ENCODE measurements at regions not wholly inside any gene's neighbourhood (a gene's known extent, or its start where the extent isn't known, plus 50 kb on each side); places are given as distances from the start of the nearest gene placed in this dataset. TPM values are rescaled to one million over a fixed set of nuclear protein-coding genes. Genes with fewer than 3 reads are reported as not detected.

Small RNAs in the stretch of these regions (small RNA-seq; reads per million reads assigned to genes)
- gene RF00019: not detected

Data from frontal cortex (tissue), 1 donor.